ENCODE measurements at regions not wholly inside any gene's neighbourhood (a gene's known extent, or its start where the extent isn't known, plus 50 kb on each side); places are given as distances from the start of the nearest gene placed in this dataset.

DNA sequence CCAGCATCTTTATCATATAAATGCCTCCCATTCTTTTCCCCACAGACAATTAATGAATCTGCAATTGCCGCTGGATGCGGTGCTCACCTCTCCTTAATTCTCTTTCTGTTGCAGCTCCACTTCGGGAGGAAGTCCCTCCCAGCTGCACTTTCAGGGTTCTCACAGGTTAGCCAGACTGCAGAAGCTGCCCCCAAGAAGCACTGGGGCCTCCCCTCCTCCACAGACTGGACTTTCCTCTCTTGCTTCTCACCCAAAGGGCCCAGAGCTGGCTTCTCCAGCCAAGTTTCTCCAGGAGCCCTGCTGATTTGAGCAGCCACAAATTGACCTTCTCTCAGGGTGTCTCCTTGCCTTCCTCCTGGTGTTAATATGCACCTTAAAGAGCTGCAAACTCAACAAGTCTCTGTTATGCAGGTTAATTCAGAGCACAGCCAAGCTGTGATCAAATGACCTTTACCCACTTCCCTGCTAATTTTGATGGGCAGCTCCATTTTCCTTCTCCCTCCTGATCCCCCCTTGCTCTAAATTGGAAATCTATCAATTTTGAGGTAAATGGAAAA lies 298.9 kb downstream of the BUD13 start:
- TF ChIP-seq, protein P1, sequence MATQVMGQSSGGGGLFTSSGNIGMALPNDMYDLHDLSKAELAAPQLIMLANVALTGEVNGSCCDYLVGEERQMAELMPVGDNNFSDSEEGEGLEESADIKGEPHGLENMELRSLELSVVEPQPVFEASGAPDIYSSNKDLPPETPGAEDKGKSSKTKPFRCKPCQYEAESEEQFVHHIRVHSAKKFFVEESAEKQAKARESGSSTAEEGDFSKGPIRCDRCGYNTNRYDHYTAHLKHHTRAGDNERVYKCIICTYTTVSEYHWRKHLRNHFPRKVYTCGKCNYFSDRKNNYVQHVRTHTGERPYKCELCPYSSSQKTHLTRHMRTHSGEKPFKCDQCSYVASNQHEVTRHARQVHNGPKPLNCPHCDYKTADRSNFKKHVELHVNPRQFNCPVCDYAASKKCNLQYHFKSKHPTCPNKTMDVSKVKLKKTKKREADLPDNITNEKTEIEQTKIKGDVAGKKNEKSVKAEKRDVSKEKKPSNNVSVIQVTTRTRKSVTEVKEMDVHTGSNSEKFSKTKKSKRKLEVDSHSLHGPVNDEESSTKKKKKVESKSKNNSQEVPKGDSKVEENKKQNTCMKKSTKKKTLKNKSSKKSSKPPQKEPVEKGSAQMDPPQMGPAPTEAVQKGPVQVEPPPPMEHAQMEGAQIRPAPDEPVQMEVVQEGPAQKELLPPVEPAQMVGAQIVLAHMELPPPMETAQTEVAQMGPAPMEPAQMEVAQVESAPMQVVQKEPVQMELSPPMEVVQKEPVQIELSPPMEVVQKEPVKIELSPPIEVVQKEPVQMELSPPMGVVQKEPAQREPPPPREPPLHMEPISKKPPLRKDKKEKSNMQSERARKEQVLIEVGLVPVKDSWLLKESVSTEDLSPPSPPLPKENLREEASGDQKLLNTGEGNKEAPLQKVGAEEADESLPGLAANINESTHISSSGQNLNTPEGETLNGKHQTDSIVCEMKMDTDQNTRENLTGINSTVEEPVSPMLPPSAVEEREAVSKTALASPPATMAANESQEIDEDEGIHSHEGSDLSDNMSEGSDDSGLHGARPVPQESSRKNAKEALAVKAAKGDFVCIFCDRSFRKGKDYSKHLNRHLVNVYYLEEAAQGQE (IDR thresholded peaks at IDR 0.05; ENCODE audit: low read depth, low read length), result no peak
- TF ChIP-seq TAF1 (IDR thresholded peaks at IDR 0.05; ENCODE audit: borderline replicate concordance, low read depth, low read length), result no peak
- TF ChIP-seq EP300 (IDR thresholded peaks at IDR 0.05; ENCODE audit: borderline replicate concordance in 1 of 2, low read depth in 1 of 2, low read length in 1 of 2), result no peak
- TF ChIP-seq, protein P2, sequence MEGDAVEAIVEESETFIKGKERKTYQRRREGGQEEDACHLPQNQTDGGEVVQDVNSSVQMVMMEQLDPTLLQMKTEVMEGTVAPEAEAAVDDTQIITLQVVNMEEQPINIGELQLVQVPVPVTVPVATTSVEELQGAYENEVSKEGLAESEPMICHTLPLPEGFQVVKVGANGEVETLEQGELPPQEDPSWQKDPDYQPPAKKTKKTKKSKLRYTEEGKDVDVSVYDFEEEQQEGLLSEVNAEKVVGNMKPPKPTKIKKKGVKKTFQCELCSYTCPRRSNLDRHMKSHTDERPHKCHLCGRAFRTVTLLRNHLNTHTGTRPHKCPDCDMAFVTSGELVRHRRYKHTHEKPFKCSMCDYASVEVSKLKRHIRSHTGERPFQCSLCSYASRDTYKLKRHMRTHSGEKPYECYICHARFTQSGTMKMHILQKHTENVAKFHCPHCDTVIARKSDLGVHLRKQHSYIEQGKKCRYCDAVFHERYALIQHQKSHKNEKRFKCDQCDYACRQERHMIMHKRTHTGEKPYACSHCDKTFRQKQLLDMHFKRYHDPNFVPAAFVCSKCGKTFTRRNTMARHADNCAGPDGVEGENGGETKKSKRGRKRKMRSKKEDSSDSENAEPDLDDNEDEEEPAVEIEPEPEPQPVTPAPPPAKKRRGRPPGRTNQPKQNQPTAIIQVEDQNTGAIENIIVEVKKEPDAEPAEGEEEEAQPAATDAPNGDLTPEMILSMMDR (IDR thresholded peaks at IDR 0.05), result no peak
- no peak for TF ChIP-seq TCF12 (IDR thresholded peaks at IDR 0.05)
- no peak for TF ChIP-seq POLR2AphosphoS5 (IDR thresholded peaks at IDR 0.05; ENCODE audit: low read depth, low read length)
- TF ChIP-seq, protein P3, sequence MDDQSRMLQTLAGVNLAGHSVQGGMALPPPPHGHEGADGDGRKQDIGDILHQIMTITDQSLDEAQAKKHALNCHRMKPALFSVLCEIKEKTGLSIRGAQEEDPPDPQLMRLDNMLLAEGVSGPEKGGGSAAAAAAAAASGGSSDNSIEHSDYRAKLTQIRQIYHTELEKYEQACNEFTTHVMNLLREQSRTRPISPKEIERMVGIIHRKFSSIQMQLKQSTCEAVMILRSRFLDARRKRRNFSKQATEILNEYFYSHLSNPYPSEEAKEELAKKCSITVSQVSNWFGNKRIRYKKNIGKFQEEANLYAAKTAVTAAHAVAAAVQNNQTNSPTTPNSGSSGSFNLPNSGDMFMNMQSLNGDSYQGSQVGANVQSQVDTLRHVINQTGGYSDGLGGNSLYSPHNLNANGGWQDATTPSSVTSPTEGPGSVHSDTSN (IDR thresholded peaks at IDR 0.05), result no peak
- TF ChIP-seq MXI1 (IDR thresholded peaks at IDR 0.05; ENCODE audit: low read depth, low read length), result no peak
- no peak for TF ChIP-seq RAD21 (IDR thresholded peaks at IDR 0.05; ENCODE audit: low read length)
- TF ChIP-seq GABPA (IDR thresholded peaks at IDR 0.05; ENCODE audit: low read depth), result no peak
- TF ChIP-seq CHD2 (IDR thresholded peaks at IDR 0.05; ENCODE audit: low read length, partially characterized antibody), result no peak
- no peak for TF ChIP-seq SIN3A (IDR thresholded peaks at IDR 0.05; ENCODE audit: borderline replicate concordance, low read depth, low read length)
- TF ChIP-seq EZH2phosphoT487 (IDR thresholded peaks at IDR 0.05; ENCODE audit: borderline replicate concordance, low read depth), result no peak
- no peak for TF ChIP-seq TEAD4 (IDR thresholded peaks at IDR 0.05; ENCODE audit: borderline replicate concordance, insufficient read depth)

Measured in SK-N-SH (cell line).